ENCODE measurements at regions not wholly inside any gene's neighbourhood (a gene's known extent, or its start where the extent isn't known, plus 50 kb on each side); places are given as distances from the start of the nearest gene placed in this dataset.

DNA sequence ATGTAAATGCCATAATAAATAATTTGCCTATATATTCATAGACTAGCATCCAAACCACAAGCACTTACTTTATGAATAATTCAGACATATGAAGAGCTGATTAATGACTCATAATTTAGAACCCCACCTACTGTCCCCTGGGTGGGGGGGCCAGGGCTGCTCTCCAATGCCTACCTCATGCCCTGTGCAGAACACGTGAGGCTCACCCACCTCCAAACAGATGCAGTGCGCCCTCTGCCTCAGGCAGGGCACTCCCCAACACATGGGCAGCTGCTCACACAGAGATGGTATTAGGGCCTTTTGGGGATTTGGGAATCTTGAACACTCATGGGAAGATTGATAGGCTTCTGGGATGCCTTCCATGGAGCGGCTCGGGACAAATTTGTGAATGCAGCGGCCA, 75.1 kb upstream of the INSIG1 start:
- TF ChIP-seq, protein P1, sequence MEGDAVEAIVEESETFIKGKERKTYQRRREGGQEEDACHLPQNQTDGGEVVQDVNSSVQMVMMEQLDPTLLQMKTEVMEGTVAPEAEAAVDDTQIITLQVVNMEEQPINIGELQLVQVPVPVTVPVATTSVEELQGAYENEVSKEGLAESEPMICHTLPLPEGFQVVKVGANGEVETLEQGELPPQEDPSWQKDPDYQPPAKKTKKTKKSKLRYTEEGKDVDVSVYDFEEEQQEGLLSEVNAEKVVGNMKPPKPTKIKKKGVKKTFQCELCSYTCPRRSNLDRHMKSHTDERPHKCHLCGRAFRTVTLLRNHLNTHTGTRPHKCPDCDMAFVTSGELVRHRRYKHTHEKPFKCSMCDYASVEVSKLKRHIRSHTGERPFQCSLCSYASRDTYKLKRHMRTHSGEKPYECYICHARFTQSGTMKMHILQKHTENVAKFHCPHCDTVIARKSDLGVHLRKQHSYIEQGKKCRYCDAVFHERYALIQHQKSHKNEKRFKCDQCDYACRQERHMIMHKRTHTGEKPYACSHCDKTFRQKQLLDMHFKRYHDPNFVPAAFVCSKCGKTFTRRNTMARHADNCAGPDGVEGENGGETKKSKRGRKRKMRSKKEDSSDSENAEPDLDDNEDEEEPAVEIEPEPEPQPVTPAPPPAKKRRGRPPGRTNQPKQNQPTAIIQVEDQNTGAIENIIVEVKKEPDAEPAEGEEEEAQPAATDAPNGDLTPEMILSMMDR (optimal IDR thresholded peaks at IDR 0.05 in 1 of 3, IDR thresholded peaks at IDR 0.05 in 1 of 3, conservative IDR thresholded peaks at IDR 0.05 in 1 of 3; ENCODE audit: extremely low read depth in 1 of 3, insufficient read depth in 2 of 3, low read length in 3 of 3): peak in 1 of 3 experiments; percentile 23
- no peak for TF ChIP-seq EZH2 (IDR thresholded peaks at IDR 0.05; ENCODE audit: low read length)

All from keratinocyte (primary cell).